ENCODE measurements at regions not wholly inside any gene's neighbourhood (a gene's known extent, or its start where the extent isn't known, plus 50 kb on each side); places are given as distances from the start of the nearest gene placed in this dataset.

DNA sequence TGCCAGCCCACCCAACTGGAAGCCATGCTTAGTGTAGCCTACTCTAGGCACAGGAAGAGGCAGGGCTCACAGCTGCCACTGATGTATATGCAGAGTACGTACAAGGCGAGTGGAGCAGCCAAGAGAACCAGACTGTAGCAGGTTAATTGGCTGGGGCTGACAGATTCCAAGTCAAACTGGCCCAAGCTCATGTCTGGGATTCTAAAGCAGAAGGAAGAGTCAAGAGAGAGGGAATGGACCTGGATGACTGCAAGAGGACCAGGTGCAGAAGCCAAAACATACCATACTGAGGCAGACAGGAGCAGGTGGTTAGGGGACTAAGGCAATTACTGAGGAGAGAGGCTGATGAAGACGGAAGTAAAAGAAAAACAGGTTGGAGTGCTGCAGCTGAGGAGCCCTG lies 51.3 kb upstream of the LRRN2 start:
- in situ Hi-C loops (cut with HindIII; ENCODE audit: low sequenced_read_pairs) = no loop called here

DNA sequence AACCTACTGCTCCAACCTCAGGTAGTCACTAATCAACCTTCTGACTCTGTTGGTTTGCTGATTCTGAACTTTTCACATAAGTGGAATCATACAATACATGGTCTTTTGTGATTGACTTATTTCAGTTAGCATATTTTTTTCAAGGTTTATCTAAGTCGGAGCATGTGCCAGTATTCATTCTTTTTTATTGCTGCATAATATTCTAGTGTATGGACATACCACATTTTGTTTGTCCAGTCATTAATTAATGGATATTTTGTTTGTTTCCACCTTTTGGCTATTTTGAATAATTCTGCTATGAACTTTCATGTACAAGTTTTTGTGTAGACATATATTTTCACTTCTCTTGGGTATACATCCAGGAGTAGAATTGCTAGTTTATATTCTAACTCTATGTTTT lies 53.0 kb upstream of the LRRN2 start:
- in situ Hi-C loops (cut with HindIII; ENCODE audit: low sequenced_read_pairs) = no loop called here

DNA sequence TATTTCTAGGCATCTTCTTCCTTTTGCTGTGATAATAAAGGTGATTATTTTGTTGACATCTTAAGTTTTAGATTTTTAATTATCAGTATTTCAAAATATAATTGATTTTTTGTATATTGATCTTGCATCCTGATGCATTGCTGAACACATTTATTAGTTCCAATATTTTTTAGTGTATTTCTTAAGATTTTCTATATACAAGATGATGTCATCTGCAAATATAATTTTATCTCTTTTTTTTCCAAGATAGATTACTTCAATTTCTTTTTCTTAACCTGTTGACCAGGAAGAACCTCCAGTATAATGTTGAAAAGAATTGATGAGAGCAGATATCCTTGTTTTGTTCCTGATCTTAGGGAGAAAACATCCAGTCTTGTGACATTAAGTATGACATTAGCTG lies 54.8 kb upstream of the LRRN2 start:
- in situ Hi-C loops (cut with HindIII; ENCODE audit: low sequenced_read_pairs) = no loop called here

DNA sequence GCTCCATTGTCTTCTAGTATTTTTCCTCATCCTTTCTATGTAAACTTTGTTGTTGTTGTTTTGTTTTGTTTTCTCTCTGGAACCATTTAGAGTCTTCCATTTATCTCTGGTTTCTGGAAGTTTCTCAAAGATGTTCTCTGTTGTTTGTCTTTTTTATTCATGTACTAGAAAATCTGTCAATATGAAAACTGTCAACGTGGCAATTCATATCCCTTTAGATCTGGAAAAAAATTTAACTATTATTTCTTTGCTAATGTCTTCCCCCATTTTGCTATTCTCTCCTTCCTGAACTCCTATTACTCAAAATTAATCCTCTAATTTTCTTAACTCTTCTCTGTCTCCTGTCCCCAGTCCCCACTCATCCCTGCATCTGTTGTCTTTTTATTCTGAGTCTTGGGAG lies 55.9 kb upstream of the LRRN2 start:
- in situ Hi-C loops (cut with HindIII; ENCODE audit: low sequenced_read_pairs) = no loop called here

DNA sequence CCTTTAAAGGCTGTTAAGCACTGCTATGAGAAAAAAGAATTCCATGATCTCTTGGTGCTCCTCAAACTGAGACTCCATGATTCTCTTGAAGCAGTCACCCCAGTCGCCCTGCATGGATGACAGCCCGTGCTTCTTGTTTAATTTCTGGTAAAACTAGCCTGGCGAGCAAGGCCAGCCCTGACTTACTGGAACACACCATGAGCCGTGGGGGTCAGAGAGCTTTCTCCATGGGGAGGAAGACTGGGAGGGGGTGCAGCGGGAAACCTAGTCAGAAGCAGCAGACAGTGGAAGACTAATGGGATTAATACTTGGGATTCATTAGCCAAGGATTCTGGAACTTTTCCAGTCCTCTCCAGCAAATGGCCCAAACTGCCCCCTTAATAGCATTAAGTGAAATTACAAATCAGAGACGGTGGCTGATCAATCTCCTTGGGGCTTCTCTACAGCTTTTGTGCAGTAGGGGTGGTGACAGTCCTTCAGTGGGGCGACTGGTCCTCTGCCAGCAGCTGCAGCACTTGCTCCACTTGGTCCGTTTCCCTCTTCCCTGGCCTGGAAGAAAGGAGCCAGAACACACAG lies 57.2 kb upstream of the LRRN2 start:
- in situ Hi-C loops (cut with HindIII; ENCODE audit: low sequenced_read_pairs) = no loop called here

DNA sequence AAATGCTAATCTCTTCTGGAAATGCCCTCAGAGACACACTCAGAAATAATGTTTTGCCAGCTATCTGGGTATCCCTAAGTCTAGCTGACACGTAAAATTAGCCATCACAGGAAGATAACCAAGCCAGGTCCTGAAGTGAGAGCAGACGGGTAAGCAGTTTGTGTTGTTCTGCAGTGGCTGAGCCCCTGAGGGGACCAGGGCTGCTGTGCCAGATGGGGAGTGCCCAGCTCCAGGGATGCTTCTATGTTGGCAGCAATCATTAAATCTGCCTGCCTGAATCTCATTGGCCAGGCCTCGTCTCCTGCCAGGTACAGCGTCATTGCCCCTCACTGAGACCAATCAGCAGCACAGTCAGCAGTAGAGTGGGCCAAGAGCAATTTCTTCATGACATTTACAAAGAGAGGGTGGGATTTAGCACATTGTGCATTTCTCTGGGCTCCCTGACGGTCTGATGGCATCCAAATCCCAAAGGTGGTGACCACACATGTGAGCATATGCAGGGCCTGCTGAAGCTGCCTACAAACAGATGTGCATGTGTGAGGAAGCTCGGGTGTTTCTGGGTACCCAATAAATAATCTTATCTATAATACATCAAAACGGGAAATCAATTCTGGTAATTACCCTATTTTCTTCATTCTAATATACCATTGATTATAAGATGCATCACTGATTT lies 58.7 kb upstream of the LRRN2 start:
- in situ Hi-C loops (cut with HindIII; ENCODE audit: low sequenced_read_pairs) = no loop called here

DNA sequence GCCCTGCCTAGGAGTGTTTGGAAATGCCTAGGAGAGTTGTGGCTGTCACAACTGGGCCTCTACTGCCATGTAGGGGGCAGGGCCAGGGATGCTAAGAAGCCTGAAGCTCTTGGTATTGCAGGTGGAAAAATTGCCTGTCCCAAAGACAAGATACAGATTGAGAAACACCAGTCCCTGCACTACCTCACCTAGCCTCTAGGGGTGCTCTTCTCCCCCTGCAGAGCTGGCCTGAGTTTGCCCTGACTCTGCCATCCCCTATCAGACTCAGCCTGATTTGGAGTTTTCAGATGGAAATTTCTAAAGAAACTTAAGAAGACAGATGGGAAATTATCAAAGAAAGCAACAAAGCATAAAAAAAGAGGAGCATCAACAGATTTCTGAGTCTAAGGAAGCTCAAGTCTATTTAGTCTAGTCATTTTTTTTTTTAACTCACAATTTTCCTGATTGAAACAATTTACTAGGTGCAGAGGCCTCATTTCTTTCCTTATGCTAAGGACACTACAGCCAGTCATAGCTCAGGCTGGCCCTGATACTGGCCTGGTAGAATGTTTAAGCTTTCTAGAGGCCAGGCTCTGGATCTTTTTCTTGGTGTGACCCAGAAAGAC lies 61.4 kb upstream of the LRRN2 start:
- in situ Hi-C loops (cut with HindIII; ENCODE audit: low sequenced_read_pairs) = no loop called here

DNA sequence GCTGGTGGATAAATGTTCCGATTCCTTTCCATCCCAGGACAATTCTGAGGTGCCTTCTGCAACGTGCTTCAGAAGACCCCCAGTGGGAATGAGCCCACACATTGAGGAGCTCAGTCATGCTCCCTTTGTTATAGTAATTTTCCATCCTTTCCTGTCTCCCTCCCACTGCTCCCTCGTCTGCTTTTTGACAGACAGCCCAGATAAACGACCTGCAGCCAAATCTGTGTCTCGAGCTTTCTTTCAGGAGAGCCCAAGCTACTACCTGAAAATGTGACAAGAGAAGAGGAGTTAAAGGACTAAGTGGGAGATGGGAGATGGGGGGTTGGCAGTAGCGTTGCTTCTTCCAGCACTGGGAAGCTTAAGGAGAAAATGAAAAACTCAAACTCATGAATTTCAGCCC lies 65.9 kb upstream of the LRRN2 start:
- in situ Hi-C loops (cut with HindIII; ENCODE audit: low sequenced_read_pairs) = no loop called here

DNA sequence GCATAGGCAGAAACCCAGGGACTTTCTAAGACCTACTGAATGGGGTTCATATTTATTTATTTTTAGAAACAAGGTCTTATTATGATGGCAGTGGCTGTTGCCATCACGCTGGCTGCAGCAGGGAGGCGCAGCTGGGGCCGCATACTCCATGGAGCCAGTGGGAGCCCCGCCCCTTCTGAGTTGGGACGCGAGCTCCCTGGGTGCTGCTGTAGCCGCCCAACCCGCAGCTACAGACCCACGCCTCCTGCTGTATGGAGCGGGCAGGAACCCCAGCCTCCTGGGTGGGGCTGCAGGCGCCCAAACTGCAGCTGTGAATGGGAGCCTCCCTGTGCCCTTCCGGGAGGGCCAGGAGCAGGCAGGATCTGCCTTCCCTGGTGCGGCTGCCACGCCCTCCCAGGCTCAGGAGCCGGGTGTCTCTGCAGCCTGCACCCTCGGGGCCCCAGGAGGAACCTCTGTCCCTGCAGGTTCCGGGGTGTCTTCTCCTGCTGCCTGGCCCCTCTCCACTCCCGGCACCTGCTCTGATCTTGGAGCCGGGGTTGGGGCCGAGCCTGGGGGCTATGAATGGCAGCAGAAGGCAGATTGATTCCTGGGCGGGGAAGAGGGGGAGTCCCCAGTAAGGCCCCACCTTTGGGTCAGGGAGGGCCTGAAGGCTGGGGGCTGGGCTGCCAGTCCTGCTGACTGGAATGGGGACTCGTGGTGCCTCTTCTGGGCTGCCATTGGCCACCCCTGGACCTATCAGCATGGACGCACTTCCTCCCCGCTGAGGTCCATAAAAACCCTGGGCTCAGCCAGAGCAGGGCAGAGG lies 66.5 kb upstream of the LRRN2 start:
- in situ Hi-C loops (cut with HindIII; ENCODE audit: low sequenced_read_pairs) = no loop called here

DNA sequence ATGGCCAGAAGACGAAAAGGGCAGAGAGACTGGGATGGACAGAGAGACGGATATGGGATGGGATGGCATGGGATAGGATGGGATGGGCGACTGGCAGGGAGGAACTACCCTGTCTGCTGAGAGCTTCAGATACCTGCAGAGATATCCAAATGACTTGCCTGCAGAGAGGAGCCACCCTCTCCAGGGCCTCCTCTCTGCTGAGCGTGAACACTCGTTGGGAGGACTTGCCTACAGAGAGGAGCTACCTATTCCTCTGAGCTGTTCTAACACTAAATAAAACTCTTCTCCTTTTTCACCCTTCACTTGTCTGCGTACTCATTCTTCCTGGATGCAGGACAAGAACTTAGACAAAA lies 67.1 kb upstream of the LRRN2 start:
- in situ Hi-C loops (cut with HindIII; ENCODE audit: low sequenced_read_pairs) = no loop called here

DNA sequence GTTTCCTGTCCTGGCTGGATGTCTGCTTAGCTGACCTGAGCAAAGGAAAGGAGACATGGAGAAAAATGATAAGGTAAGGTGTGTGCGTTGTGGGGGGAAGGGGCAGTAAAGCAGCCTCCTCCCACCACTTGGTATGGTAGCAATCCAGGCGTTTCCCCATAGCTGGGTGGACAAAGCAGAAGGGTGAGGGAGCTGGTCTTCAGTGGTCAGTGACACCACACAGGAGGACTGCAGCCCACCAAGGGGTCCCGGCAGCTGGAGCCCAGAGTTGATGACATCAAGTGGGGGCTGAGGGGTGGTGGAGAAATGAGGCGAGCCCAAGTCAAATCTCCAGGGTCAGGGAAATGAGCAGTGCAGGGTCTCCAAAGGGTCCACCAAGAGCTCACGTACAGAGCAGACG lies 69.3 kb upstream of the LRRN2 start:
- in situ Hi-C loops (cut with HindIII; ENCODE audit: low sequenced_read_pairs) = no loop called here

DNA sequence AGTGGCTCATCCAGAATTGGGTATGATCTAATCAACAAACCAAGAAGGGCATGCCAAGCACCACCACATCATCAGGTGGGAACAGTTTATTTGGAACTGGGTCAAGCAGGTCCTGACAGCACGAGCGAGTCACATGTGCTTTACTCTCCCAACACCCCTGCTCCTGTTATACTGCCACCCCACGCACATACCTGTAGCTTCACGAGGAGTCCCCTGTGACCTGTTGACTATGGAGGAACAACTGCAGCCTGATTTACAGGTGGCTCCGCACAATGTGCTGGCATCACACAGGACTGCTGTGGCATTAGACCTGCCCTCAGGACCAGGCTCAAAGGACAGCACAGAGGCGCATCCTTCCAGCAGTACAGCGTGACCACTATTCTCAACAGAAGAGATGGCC lies 70.8 kb upstream of the LRRN2 start:
- in situ Hi-C loops (cut with HindIII; ENCODE audit: low sequenced_read_pairs) = no loop called here

DNA sequence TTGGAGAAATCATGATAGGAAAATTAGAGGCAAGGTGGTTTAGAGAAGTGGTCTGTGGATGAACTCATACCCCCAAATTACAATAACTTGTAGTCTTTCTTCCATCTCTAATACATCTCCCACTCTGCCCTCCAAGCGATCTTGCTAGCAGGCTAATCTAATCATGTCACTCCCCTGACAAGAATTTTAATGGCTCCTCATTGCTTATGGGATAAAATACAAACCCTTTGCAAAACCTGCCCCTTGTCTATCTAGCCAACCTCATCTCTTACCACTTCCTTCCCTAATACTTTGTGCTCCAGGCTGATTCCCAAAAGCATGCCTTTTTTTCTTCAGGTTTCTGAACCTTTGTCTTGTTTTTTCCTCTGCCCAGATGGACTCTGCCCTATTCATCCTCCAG lies 71.3 kb upstream of the LRRN2 start:
- in situ Hi-C loops (cut with HindIII; ENCODE audit: low sequenced_read_pairs) = no loop called here

DNA sequence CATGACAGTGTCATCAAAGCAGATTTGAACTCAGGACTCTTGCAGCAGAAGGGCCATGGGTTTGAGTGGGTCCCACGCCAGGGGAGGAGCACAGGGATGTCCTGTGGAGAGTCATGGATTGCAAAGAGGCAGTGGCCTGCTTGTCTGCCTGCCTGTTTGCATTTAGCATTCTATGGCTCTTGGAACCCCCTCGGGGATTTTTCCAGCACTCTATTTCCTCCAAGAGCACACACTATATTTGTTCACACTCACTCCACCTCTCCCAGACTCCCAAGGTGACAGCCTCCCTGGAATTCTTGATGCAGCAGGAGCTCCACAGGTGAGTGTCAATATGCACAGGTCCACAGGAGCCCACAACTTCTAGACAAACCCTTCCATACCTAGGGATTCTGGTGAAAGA lies 73.1 kb upstream of the LRRN2 start:
- in situ Hi-C loops (cut with HindIII; ENCODE audit: low sequenced_read_pairs) = no loop called here

DNA sequence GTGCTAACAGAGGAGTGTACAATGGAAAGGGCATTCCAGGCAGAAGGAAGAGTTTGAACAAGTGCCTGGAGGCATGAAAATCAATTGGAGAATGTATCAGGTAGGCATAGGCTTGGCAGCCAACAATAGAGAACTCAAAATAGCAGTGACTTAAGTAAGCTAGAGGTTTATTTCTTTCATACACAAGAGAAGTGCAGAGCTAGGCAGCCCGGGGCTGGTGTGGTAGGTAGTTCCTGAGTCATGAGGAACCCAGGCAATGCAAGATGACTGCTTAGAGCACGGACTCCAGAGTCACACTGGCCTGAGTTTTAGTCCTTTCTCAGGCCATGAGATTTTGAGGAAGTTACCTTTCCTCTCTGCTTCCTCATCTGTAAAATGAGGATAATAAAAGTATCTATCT lies 74.8 kb upstream of the LRRN2 start:
- in situ Hi-C loops (cut with HindIII; ENCODE audit: low sequenced_read_pairs) = no loop called here

DNA sequence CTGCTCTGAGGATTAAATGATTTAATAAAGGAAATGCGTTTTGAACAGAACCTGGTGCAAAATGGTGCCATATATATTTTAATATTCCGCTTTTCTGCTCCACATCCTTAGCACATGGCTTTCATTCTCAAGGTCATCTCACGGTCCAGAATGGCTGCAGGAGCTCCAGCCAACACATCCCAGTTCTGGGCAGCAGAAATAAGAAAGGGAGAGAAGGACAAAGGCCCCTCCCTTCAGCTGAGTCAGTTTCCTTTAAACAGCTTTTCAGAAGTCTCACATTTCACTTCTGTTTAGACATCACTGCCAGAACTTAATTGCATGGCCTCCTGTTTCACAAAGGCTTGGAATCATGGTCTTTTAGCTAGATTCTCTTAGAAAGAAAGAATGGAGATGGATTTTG lies 75.2 kb upstream of the LRRN2 start:
- in situ Hi-C loops (cut with HindIII; ENCODE audit: low sequenced_read_pairs) = no loop called here

DNA sequence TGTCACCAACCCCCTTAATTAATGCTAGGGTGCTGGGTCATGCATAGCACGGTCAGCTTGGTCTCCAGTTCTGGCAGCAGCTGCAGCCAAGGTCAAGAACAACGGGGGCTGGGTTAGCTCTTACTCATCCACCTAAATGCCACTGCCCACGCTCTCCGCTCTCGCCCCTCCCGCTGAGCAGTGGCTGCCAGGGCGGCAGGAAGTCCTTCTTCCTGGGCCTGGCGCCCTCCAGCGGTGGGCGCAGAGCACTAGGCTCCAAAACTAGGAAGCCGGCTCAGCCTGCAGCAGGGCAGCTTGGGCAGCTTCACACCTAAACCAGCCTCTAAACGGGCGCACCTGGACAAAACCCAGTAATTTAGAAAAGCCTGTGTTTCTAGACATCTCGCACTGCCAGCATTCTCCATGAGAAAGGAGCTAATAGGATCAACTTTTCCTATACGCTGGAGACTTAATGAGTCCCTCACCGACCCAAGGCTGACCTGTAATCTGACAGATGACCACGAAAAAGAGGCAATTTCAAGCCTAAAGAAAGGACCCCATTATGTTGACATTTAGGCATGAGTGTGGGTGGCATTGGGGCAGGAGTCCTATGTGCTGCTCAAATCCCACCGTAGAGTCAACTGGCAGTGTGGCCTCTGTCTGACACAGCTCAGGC lies 78.4 kb upstream of the LRRN2 start:
- in situ Hi-C loops (cut with HindIII; ENCODE audit: low sequenced_read_pairs) = no loop called here

DNA sequence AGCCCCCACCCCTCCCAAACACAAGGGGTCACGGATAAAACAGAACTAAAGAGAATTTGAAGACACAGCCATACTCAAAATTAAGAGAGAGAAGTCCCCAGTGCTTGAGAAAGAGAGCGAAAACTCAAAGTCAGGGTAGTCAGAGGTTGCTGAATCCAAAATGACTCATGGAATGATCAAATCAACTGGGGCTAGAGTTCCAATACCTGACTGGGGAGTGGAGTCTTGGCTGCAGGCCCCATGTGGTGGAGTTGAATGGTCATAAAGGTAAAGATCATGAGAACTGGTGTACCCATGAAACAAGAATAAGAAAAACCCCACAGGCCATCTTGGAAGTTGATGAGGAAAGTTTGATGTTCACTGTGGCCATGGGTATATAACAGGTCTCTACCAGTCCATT lies 84.5 kb upstream of the LRRN2 start:
- in situ Hi-C loops (cut with HindIII; ENCODE audit: low sequenced_read_pairs) = no loop called here

DNA sequence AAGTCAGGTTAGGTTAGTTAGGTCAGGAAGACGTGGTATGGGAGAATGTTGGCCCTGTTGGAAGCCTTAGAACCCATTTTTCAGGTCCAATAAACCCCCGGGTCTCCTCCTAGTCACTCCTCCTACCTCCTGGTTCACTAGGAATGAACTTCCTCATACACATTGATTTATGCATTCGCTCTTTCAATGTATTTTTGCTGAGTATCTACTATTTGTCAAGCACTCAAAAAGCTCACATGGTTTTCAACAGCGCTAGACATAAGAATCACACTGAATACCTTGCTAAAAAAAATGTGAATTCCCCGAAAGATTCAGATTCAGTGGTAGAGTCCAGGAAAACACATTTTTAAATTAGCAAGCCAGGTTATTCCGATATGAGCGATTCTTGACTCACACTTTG lies 85.8 kb upstream of the LRRN2 start:
- in situ Hi-C loops (cut with HindIII; ENCODE audit: low sequenced_read_pairs) = no loop called here

DNA sequence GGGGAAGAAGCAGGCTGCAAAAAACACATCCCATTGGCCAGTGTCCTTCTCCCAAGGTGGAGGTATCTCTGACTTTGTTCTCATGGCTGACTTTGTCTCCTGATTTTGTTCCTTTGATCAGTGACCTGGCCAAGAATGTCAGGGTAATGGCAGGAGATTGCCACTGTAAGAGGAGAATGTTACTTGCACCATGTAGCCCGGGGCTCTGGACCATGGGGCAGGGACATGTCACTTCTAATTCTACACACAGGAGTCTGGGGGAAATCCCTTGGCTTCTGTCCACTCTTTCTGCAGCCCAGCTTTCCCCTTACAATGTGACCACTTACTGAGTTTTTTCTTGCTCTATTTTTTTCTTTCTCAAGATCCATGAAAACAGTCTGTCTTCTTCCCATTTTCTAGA lies 87.7 kb upstream of the LRRN2 start:
- in situ Hi-C loops (cut with HindIII; ENCODE audit: low sequenced_read_pairs) = no loop called here

DNA sequence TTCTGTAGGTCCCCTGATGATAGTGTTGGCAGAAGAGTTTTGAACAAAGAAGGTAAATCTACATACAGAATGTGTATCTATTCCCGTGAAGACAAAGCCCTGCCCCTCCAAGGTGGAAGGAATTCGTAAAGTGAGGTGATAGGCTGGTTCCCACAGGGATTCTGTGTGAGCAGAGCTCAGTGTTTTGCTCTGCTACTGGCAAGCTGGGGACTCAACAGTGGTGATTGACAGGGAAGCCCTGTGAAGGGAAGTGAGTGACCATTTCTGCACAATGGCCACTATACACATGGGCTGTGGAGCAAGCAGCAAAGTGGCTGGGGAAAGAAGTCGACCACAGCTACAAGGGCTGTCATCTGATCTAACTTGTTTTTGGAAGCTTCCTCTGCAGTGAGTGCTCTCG lies 90.0 kb upstream of the LRRN2 start:
- in situ Hi-C loops (cut with HindIII; ENCODE audit: low sequenced_read_pairs) = no loop called here

DNA sequence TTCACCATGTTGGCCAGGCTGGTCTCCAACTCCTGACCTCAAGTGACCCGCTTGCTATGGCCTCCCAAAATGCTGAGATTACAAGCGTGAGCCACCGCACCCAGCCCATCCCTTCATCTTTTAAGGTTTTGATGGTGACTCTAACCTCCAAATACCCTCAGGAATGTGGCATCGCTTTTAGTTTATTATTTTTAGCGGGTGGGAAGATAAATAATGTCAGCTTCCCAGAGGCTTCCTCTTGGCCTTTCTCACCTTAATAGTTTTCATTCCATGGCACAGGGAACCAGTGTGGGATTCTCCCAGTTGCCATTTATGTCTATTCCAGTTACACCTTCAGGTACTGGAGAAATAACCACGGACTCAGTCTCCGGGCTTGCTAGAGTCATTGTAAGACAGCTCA lies 92.1 kb upstream of the LRRN2 start:
- in situ Hi-C loops (cut with HindIII; ENCODE audit: low sequenced_read_pairs) = no loop called here

Data from DLD1 (cell line).